ENCODE measurements at regions not wholly inside any gene's neighbourhood (a gene's known extent, or its start where the extent isn't known, plus 50 kb on each side); places are given as distances from the start of the nearest gene placed in this dataset.

DNA sequence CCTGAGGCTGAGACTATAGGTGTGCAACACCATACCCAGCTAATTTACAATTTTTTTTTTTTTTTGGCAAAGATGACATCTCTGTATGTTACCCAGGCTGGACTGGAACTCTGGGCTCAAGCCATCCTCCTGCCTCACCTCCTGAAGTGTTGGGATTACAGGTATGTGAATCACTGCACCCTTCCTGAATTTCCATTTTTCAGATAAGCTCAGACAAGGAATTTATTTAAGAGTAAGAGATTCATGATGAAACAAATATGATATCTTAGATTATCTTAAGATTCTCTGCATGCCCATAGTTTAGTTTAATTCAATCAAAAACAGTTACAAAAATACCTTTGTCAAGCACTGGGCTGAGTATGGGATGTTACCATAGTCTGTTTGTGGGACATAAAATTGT is 128.4 kb upstream of the BASP1 start:
- no peaks in the 10 kb centered on the region for H3K9me2 ChIP-seq (ENCODE audit: insufficient read depth)
- H3K36me3 ChIP-seq (ENCODE audit: control insufficient read depth in 1 of 2, insufficient read depth in 2 of 2, low read length in 2 of 2), result no peaks in the 10 kb centered on the region
- ATAC-seq (no peak), DNase-seq (ENCODE audit: low read depth, low spot score) (no peak)
- no peak overlapping the region for H3K4me3 ChIP-seq (replicated peaks in 1 of 2; ENCODE audit: low read depth in 1 of 2, low read length in 2 of 2)
- ChIA-PET CTCF (no interaction called here), POLR2A (no interaction called here), RAD21 (ENCODE audit: low non-redundant PET in 1 of 2, low total read pairs in 2 of 2, uncharacterized antibody in 2 of 2, unreplicated experiment in 2 of 2) (no interaction called here)
- no peak overlapping the region for H3K27ac ChIP-seq (ENCODE audit: low read depth, low read length)
- 0 out of 2 replicates have a peak, but pooled peaks cover 2% of the 10 kb centered on the region for H3K27me3 ChIP-seq (ENCODE audit: insufficient read depth, low read length)
- H4K20me1 ChIP-seq (ENCODE audit: insufficient read depth), result no peaks in the 10 kb centered on the region
- no peak overlapping the region for H2AFZ ChIP-seq (ENCODE audit: low read depth, low read length, poor library complexity, severe bottlenecking)
- no peaks in the 10 kb centered on the region for H3K9me3 ChIP-seq (ENCODE audit: control insufficient read depth in 1 of 2, insufficient read depth in 1 of 2, low read depth in 1 of 2, low read length in 2 of 2)
- no peak overlapping the region for H3K9ac ChIP-seq (ENCODE audit: low read length)
- intact Hi-C loops (cut with micrococcal nuclease), result no loop called here
- no peaks in the 10 kb centered on the region for H3K79me2 ChIP-seq (ENCODE audit: insufficient read depth, low read length)
- no peak for TF ChIP-seq FOSL1 (IDR thresholded peaks at IDR 0.05; ENCODE audit: low read depth)
- no peak for TF ChIP-seq JUND (IDR thresholded peaks at IDR 0.05)
- TF ChIP-seq YY1 (IDR thresholded peaks at IDR 0.05; ENCODE audit: extremely low read depth, insufficient replicate concordance, low read depth, low read length), result no peak
- TF ChIP-seq, protein P1, sequence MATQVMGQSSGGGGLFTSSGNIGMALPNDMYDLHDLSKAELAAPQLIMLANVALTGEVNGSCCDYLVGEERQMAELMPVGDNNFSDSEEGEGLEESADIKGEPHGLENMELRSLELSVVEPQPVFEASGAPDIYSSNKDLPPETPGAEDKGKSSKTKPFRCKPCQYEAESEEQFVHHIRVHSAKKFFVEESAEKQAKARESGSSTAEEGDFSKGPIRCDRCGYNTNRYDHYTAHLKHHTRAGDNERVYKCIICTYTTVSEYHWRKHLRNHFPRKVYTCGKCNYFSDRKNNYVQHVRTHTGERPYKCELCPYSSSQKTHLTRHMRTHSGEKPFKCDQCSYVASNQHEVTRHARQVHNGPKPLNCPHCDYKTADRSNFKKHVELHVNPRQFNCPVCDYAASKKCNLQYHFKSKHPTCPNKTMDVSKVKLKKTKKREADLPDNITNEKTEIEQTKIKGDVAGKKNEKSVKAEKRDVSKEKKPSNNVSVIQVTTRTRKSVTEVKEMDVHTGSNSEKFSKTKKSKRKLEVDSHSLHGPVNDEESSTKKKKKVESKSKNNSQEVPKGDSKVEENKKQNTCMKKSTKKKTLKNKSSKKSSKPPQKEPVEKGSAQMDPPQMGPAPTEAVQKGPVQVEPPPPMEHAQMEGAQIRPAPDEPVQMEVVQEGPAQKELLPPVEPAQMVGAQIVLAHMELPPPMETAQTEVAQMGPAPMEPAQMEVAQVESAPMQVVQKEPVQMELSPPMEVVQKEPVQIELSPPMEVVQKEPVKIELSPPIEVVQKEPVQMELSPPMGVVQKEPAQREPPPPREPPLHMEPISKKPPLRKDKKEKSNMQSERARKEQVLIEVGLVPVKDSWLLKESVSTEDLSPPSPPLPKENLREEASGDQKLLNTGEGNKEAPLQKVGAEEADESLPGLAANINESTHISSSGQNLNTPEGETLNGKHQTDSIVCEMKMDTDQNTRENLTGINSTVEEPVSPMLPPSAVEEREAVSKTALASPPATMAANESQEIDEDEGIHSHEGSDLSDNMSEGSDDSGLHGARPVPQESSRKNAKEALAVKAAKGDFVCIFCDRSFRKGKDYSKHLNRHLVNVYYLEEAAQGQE (IDR thresholded peaks at IDR 0.05; ENCODE audit: low read depth), result no peak
- TF ChIP-seq RAD21 (IDR thresholded peaks at IDR 0.05; ENCODE audit: low read depth), result no peak
- no peak for TF ChIP-seq POLR2AphosphoS5 (IDR thresholded peaks at IDR 0.05; ENCODE audit: low read depth, low read length)
- no peak for TF ChIP-seq SP1 (IDR thresholded peaks at IDR 0.05; ENCODE audit: low read depth)
- TF ChIP-seq, protein P2, sequence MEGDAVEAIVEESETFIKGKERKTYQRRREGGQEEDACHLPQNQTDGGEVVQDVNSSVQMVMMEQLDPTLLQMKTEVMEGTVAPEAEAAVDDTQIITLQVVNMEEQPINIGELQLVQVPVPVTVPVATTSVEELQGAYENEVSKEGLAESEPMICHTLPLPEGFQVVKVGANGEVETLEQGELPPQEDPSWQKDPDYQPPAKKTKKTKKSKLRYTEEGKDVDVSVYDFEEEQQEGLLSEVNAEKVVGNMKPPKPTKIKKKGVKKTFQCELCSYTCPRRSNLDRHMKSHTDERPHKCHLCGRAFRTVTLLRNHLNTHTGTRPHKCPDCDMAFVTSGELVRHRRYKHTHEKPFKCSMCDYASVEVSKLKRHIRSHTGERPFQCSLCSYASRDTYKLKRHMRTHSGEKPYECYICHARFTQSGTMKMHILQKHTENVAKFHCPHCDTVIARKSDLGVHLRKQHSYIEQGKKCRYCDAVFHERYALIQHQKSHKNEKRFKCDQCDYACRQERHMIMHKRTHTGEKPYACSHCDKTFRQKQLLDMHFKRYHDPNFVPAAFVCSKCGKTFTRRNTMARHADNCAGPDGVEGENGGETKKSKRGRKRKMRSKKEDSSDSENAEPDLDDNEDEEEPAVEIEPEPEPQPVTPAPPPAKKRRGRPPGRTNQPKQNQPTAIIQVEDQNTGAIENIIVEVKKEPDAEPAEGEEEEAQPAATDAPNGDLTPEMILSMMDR (IDR thresholded peaks at IDR 0.05 in 2 of 3, conservative IDR thresholded peaks at IDR 0.05 in 1 of 3; ENCODE audit: borderline replicate concordance in 1 of 3, insufficient read depth in 1 of 3, low read depth in 2 of 3, low read length in 2 of 3), result no peak
- TF ChIP-seq SIN3A (IDR thresholded peaks at IDR 0.05; ENCODE audit: low read depth), result no peak
- TF ChIP-seq ELF1 (IDR thresholded peaks at IDR 0.05; ENCODE audit: borderline replicate concordance, low read depth), result no peak
- no peak for TF ChIP-seq ZFX (IDR thresholded peaks at IDR 0.05)
- no peak for TF ChIP-seq CEBPB (IDR thresholded peaks at IDR 0.05; ENCODE audit: low read depth)
- no peak for TF ChIP-seq EGR1 (IDR thresholded peaks at IDR 0.05; ENCODE audit: low read depth)
- no peak for TF ChIP-seq EZH2phosphoT487 (IDR thresholded peaks at IDR 0.05; ENCODE audit: borderline replicate concordance)
- TF ChIP-seq SRF (IDR thresholded peaks at IDR 0.05; ENCODE audit: low read depth), result no peak
- TF ChIP-seq EZH2 (IDR thresholded peaks at IDR 0.05), result no peak
- TF ChIP-seq, protein P3, sequence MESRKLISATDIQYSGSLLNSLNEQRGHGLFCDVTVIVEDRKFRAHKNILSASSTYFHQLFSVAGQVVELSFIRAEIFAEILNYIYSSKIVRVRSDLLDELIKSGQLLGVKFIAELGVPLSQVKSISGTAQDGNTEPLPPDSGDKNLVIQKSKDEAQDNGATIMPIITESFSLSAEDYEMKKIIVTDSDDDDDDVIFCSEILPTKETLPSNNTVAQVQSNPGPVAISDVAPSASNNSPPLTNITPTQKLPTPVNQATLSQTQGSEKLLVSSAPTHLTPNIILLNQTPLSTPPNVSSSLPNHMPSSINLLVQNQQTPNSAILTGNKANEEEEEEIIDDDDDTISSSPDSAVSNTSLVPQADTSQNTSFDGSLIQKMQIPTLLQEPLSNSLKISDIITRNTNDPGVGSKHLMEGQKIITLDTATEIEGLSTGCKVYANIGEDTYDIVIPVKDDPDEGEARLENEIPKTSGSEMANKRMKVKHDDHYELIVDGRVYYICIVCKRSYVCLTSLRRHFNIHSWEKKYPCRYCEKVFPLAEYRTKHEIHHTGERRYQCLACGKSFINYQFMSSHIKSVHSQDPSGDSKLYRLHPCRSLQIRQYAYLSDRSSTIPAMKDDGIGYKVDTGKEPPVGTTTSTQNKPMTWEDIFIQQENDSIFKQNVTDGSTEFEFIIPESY (IDR thresholded peaks at IDR 0.05; ENCODE audit: extremely low read depth, insufficient replicate concordance, low read length), result no peak
- no peak for TF ChIP-seq CBX3 (IDR thresholded peaks at IDR 0.05; ENCODE audit: low read depth)
- TF ChIP-seq ZNF274 (IDR thresholded peaks at IDR 0.05; ENCODE audit: low read depth, low read length), result no peak
- TF ChIP-seq TCF7L2 (IDR thresholded peaks at IDR 0.05; ENCODE audit: borderline replicate concordance, extremely low read depth, insufficient read depth, insufficient read length), result no peak
- no peaks in the 10 kb centered on the region for H3K4me1 ChIP-seq (ENCODE audit: control insufficient read depth in 1 of 2, insufficient read depth in 2 of 2, low read length in 2 of 2)
- H3K4me2 ChIP-seq (ENCODE audit: low read length), result no peak overlapping the region
- BruUV-seq (replicated peaks), result no TSS peak
